Natural killer cell (primary cell): ENCODE measurements at regions not wholly inside any gene's neighbourhood (a gene's known extent, or its start where the extent isn't known, plus 50 kb on each side); places are given as distances from the start of the nearest gene placed in this dataset.

Experiments
- ATAC-seq, 3 donors: fragments of 150-1000 bp in 2 of 3; fragments of 200-7000 bp in 1 of 3; cut with Tn5 transposase; 1 replicate in 1 of 3; 2 replicates in 2 of 3; pipeline ENCODE4 v1.10.0; 2021; ENCODE audit warnings: mild to moderate bottlenecking in 2 of 3, moderate library complexity in 2 of 3
- DNase-seq, 2 donors: peaks; one replicate each; pipeline versions ENCODE4 v3.0.0 to v3.0.0-alpha.2; 2013 to 2021; ENCODE audit warnings: mixed read lengths in 1 of 2
- H3K27ac ChIP-seq: one replicate; pipeline ENCODE4 v1.5.1; 2013; ENCODE audit warnings: mild to moderate bottlenecking, low read length
- H3K27me3 ChIP-seq: one replicate; pipeline ENCODE4 v1.6.1; 2013; ENCODE audit warnings: low read length; ENCODE audit not compliant: control insufficient read depth, insufficient read depth
- H3K36me3 ChIP-seq: one replicate; pipeline ENCODE4 v1.6.1; 2013; ENCODE audit warnings: low read length; ENCODE audit not compliant: control insufficient read depth, insufficient read depth
- H3K4me1 ChIP-seq: one replicate; pipeline ENCODE4 v1.6.1; 2013; ENCODE audit warnings: low read length; ENCODE audit not compliant: control insufficient read depth, insufficient read depth
- H3K4me3 ChIP-seq: one replicate; pipeline ENCODE4 v1.5.1; 2013; ENCODE audit warnings: low read length
- H3K9me3 ChIP-seq: one replicate; pipeline ENCODE4 v1.6.1; 2013; ENCODE audit warnings: low read length; ENCODE audit not compliant: control insufficient read depth, insufficient read depth
- H3K27ac Mint-ChIP-seq, 2 donors: one replicate each; pipeline ENCODE4 v1.8.0; 2022; ENCODE audit warnings: mild to moderate bottlenecking in 2 of 2, mixed read lengths in 2 of 2, moderate library complexity in 1 of 2
- H3K27me3 Mint-ChIP-seq, 2 donors: one replicate each; pipeline ENCODE4 v1.8.0; 2022; ENCODE audit warnings: low read depth in 2 of 2, mixed read lengths in 2 of 2
- H3K36me3 Mint-ChIP-seq: one replicate; pipeline ENCODE4 v1.8.0; 2022; ENCODE audit warnings: mixed read lengths
- H3K4me1 Mint-ChIP-seq, 2 donors: one replicate each; pipeline ENCODE4 v1.8.0; 2022; ENCODE audit warnings: mixed read lengths in 2 of 2
- H3K4me3 Mint-ChIP-seq: one replicate; pipeline ENCODE4 v1.8.0; 2022; ENCODE audit warnings: mild to moderate bottlenecking, moderate library complexity, mixed read lengths
- H3K9me3 Mint-ChIP-seq, 2 donors: one replicate each; pipeline ENCODE4 v1.8.0; 2022; ENCODE audit warnings: mixed read lengths in 2 of 2
- WGBS: methylation state at CpG from one replicate; pipeline ENCODE4 v1.1.7; 2013; ENCODE audit warnings: missing lambda C conversion rate; ENCODE audit not compliant: insufficient coverage; 5-methylcytosine and 5-hydroxymethylcytosine counted together
- intact Hi-C: fragments of 100-400 bp; cut with micrococcal nuclease; formaldehyde crosslinking; loops from one replicate; pipeline ENCODE4 v1.14.2; 2022
- TF ChIP-seq, protein P1 (sequence below): fragments of 200-600 bp; IDR thresholded peaks from one replicate; pipeline ENCODE4 v1.8.0; 2022; ENCODE audit warnings: antibody characterized with exemption

GRCh38 chr6:88266126-88266525 lies 100.0 kb upstream of the CNR1 start:
- Mint-ChIP-seq H3K36me3 (no peaks in the 10 kb centered on the region), H3K9me3 (peaks cover 0 to 9% of the 10 kb centered on the region in 2 donors), H3K27me3 (peaks cover 0 to 4% of the 10 kb centered on the region in 2 donors), H3K27ac (no peak overlapping the region), H3K4me3 (no peak overlapping the region), H3K4me1 (no peaks in the 10 kb centered on the region)
- intact Hi-C loops: loop anchor here (1.0 kb wide), 1 partner anchor 32 kb away; no protein-coding TSS in a partner anchor
- H3K4me1 ChIP-seq: no peaks in the 10 kb centered on the region
- H3K9me3 ChIP-seq: no peaks in the 10 kb centered on the region
- H3K27ac ChIP-seq: no peak overlapping the region
- H3K4me3 ChIP-seq: no peak overlapping the region
- DNase-seq (no peak), ATAC-seq (no peak)
- TF ChIP-seq, protein P1, sequence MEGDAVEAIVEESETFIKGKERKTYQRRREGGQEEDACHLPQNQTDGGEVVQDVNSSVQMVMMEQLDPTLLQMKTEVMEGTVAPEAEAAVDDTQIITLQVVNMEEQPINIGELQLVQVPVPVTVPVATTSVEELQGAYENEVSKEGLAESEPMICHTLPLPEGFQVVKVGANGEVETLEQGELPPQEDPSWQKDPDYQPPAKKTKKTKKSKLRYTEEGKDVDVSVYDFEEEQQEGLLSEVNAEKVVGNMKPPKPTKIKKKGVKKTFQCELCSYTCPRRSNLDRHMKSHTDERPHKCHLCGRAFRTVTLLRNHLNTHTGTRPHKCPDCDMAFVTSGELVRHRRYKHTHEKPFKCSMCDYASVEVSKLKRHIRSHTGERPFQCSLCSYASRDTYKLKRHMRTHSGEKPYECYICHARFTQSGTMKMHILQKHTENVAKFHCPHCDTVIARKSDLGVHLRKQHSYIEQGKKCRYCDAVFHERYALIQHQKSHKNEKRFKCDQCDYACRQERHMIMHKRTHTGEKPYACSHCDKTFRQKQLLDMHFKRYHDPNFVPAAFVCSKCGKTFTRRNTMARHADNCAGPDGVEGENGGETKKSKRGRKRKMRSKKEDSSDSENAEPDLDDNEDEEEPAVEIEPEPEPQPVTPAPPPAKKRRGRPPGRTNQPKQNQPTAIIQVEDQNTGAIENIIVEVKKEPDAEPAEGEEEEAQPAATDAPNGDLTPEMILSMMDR: no peak
- no peaks in the 10 kb centered on the region for H3K27me3 ChIP-seq
- no peaks in the 10 kb centered on the region for H3K36me3 ChIP-seq

DNA sequence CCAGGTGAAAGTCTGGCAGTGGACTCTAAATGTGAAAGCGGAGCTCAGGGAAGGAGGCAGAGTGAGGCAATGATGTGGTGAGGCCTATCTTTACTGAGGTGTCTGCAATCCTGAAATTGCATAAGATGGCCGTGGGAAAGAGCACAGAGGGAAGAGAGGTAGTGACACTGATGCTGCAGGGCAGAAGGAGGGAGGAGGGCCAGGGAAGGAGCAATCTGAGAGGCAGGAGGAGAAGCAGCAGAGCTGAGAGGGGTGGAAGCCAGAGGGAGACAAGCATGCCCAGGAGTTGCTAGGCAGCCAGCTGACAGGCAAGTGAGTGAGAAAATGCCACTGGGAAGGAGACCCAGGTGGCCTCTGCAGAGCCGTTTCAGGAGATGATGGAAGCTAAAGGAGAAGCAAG lies 97.4 kb upstream of the CNR1 start:
- Mint-ChIP-seq H3K4me1 (no peaks in the 10 kb centered on the region), H3K27me3 (peaks cover 0 to 4% of the 10 kb centered on the region in 2 donors), H3K9me3 (peaks cover 0 to 4% of the 10 kb centered on the region in 2 donors), H3K36me3 (no peaks in the 10 kb centered on the region), H3K27ac (no peak overlapping the region), H3K4me3 (no peak overlapping the region)
- Histone ChIP-seq H3K9me3 (no peaks in the 10 kb centered on the region), H3K27me3 (no peaks in the 10 kb centered on the region), H3K4me1 (no peaks in the 10 kb centered on the region), H3K27ac (no peak overlapping the region), H3K36me3 (no peaks in the 10 kb centered on the region), H3K4me3 (no peak overlapping the region)
- 84% methylated on average over 3 of the region's 3 CpGs for WGBS
- DNase-seq: no peak
- intact Hi-C loops: no loop called here
- TF ChIP-seq, protein P1: no peak
- ATAC-seq: no peak

GRCh38 chr6:88262332-88262731 lies 96.2 kb upstream of the CNR1 start:
- WGBS: 29% methylated on average over 6 of the region's 6 CpGs
- Mint-ChIP-seq H3K36me3 (no peaks in the 10 kb centered on the region), H3K4me3 (no peak overlapping the region), H3K9me3 (peaks cover 0 to 4% of the 10 kb centered on the region in 2 donors), H3K27ac (no peak overlapping the region), H3K27me3 (peaks cover 0 to 4% of the 10 kb centered on the region in 2 donors), H3K4me1 (no peaks in the 10 kb centered on the region)
- intact Hi-C loops: no loop called here
- DNase-seq (no peak), ATAC-seq (no peak)
- Histone ChIP-seq H3K4me1 (no peaks in the 10 kb centered on the region), H3K36me3 (no peaks in the 10 kb centered on the region), H3K9me3 (no peaks in the 10 kb centered on the region), H3K4me3 (no peak overlapping the region), H3K27me3 (no peaks in the 10 kb centered on the region), H3K27ac (no peak overlapping the region)
- TF ChIP-seq, protein P1: no peak

GRCh38 chr6:88251301-88251700 lies 85.2 kb upstream of the CNR1 start:
- H3K27me3 Mint-ChIP-seq: no peaks in the 10 kb centered on the region
- no peak overlapping the region for H3K27ac Mint-ChIP-seq
- H3K36me3 Mint-ChIP-seq: no peaks in the 10 kb centered on the region
- no peak overlapping the region for H3K4me3 ChIP-seq
- no peak overlapping the region for H3K4me3 Mint-ChIP-seq
- 88% methylated on average over 7 of the region's 7 CpGs for WGBS
- ATAC-seq (no peak), DNase-seq (no peak)
- TF ChIP-seq, protein P1: no peak
- no peak overlapping the region for H3K27ac ChIP-seq
- no peaks in the 10 kb centered on the region for H3K36me3 ChIP-seq
- intact Hi-C loops: no loop called here
- no peaks in the 10 kb centered on the region for H3K27me3 ChIP-seq
- peaks cover 6 to 7% of the 10 kb centered on the region in 2 donors for H3K9me3 Mint-ChIP-seq
- H3K4me1 ChIP-seq: no peaks in the 10 kb centered on the region
- H3K9me3 ChIP-seq: no peaks in the 10 kb centered on the region
- no peaks in the 10 kb centered on the region for H3K4me1 Mint-ChIP-seq
